ENCODE measurements at regions not wholly inside any gene's neighbourhood (a gene's known extent, or its start where the extent isn't known, plus 50 kb on each side); places are given as distances from the start of the nearest gene placed in this dataset.

- no peak for TF ChIP-seq POLR2A (IDR thresholded peaks at IDR 0.05; ENCODE audit: low read depth, low read length)
- TF ChIP-seq TAF1 (IDR thresholded peaks at IDR 0.05; ENCODE audit: borderline replicate concordance, low read depth, low read length), result no peak
- TF ChIP-seq POLR2AphosphoS5 (IDR thresholded peaks at IDR 0.05; ENCODE audit: low read depth, low read length), result no peak
Observed at GRCh38 chr5:77844373-77844622, 68.2 kb upstream of the TBCA start.

All from GM12892 (cell line).